NB4 (cell line): ENCODE measurements at regions not wholly inside any gene's neighbourhood (a gene's known extent, or its start where the extent isn't known, plus 50 kb on each side); places are given as distances from the start of the nearest gene placed in this dataset.
A peak's percentile ranks its signal among the peaks of the same experiment; 100 is the strongest.

Experiments used
- DNase-seq: peaks from one replicate; pipeline ENCODE4 v3.0.0; 2010; ENCODE audit warnings: low read depth
- H3K4me3 ChIP-seq: one replicate; pipeline ENCODE4 v1.5.1; 2011; ENCODE audit warnings: mild to moderate bottlenecking, low read depth, low read length, moderate library complexity
- MYC ChIP-seq: IDR thresholded peaks from 2 replicates; pipeline ENCODE4 v1.6.1; 2011; ENCODE audit warnings: low read depth, low read length
- POLR2A ChIP-seq: IDR thresholded peaks from 2 replicates; pipeline ENCODE4 v1.6.1; 2011; ENCODE audit warnings: mild to moderate bottlenecking; ENCODE audit not compliant: insufficient read length; ENCODE audit errors: extremely low read depth
- TF ChIP-seq, protein P1 (sequence below): IDR thresholded peaks from one replicate; pipeline ENCODE4 v1.5.1; 2012; ENCODE audit warnings: low read depth, low read length
- TF ChIP-seq, protein P2 (sequence below): IDR thresholded peaks from 2 replicates; pipeline ENCODE4 v1.6.1; 2011; ENCODE audit warnings: low read depth, low read length

DNA sequence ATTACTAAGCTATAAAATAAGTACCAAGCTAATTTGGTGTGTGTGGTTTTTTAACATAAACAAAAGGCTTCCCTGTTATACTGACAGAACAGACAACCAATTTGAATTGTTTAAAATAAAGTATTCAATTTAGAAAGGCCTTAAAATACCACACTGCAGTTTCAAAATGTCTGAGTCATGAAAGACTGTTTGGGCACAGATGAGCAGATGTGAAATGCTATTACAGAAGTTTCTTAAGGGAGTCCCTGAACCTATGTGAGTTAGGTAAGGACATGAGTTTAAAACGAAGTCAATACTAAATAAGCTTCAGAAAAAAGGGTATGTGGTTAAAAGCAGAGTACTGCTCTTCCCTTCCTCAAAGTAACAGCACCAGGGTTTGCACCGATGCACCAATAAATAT, 69.7 kb upstream of the SETMAR start:
- no peak overlapping the region for H3K4me3 ChIP-seq
- no peak for DNase-seq
- TF ChIP-seq, protein P1, sequence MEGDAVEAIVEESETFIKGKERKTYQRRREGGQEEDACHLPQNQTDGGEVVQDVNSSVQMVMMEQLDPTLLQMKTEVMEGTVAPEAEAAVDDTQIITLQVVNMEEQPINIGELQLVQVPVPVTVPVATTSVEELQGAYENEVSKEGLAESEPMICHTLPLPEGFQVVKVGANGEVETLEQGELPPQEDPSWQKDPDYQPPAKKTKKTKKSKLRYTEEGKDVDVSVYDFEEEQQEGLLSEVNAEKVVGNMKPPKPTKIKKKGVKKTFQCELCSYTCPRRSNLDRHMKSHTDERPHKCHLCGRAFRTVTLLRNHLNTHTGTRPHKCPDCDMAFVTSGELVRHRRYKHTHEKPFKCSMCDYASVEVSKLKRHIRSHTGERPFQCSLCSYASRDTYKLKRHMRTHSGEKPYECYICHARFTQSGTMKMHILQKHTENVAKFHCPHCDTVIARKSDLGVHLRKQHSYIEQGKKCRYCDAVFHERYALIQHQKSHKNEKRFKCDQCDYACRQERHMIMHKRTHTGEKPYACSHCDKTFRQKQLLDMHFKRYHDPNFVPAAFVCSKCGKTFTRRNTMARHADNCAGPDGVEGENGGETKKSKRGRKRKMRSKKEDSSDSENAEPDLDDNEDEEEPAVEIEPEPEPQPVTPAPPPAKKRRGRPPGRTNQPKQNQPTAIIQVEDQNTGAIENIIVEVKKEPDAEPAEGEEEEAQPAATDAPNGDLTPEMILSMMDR = no peak
- TF ChIP-seq POLR2A (no peak), MYC (no peak)
- TF ChIP-seq, protein P2, sequence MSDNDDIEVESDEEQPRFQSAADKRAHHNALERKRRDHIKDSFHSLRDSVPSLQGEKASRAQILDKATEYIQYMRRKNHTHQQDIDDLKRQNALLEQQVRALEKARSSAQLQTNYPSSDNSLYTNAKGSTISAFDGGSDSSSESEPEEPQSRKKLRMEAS = no peak

DNA sequence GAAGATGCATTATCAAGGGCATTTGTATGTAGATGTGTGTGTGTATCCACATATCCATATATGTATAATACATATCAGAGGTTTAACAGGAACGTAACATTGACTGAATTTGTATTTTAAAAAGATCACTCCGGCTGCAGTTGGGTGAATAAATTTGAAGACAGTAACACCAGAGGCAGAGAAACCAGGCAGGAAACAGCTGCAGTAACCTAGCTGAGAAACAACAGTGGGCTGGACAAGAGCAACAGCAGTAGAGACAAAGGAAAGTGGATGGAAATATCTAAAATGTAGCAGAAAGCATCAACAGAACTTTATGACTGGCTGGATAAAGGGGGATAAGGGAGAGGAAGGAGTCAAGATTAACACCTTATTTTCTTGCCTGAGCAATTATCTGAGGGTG, 68.3 kb upstream of the SETMAR start:
- DNase-seq = no peak
- TF ChIP-seq MYC = no peak
- TF ChIP-seq, protein P1 = no peak
- TF ChIP-seq, protein P2 = no peak
- no peak for TF ChIP-seq POLR2A
- no peak overlapping the region for H3K4me3 ChIP-seq

DNA sequence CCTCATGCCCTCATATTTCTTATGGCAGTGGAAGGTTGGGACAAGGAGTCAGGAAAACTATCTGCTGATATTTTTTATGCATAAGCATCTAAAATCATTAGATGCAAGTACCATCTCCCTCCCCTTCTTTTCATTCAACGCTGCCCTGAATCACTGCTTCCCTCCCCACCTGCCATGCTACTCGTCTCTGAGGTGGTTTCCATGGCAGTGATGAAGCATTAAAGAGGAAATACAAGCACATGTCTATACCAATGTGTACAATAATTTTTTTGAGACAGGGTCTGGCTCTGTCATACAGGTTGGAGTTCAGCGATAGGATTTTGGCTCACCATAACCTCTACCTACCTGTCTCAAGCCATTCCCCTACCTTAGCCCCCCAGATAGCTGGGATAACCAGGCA, 67.5 kb upstream of the SETMAR start:
- H3K4me3 ChIP-seq = no peak overlapping the region
- TF ChIP-seq, protein P1 = no peak
- TF ChIP-seq, protein P2 = no peak
- TF ChIP-seq MYC (no peak), POLR2A (no peak)
- DNase-seq = no peak

DNA sequence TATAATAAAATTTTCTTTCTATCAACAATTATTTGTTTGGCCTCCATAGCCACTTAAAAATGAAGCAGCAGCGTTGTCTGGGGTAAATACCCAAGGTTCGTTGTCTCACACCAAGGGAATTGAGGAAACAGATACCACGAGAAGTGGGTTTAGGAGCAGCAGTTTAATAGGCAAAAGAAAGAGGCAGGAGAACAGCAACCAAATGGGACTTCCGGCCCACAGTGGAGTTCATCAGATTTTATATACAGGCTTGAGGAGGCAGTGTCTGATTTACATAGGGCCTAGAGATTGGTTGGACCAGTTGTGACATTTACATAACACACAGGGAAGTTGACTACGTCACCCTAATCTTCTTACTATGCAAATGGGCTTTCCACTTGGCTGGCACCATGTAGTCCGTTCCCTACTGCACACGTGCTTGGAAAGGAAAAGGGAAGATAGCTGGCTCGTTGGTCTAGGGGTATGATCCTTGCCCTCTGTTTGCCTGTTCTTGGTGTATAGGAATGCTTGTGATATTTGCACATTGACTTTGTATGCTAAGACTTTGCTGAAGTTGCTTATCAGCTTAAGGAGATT, 61.5 kb upstream of the SETMAR start:
- TF ChIP-seq, protein P2 = no peak
- TF ChIP-seq, protein P1 = no peak
- TF ChIP-seq POLR2A (no peak), MYC (no peak)
- DNase-seq = peak; percentile 30
- H3K4me3 ChIP-seq = no peak overlapping the region

DNA sequence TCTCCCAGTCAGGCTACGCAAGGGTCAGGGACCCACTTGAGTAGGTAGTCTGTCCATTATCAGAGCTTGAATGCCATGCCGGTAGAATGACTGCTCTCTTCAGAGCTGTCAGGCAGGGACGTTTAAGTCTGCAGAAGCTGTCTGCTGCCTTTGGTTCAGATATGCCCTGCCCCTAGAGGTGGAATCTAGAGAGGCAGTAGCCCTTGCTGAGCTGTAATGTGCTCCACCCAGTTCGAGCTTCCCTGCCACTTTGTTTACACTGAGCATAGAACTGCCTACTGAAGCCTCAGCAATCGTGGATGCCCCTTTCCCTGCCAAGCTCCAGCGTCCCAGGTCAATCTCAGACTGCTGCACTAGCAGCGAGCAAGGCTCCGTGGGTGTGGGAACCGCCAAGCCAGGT, 57.5 kb upstream of the SETMAR start:
- no peak for DNase-seq
- H3K4me3 ChIP-seq = no peak overlapping the region
- TF ChIP-seq, protein P2 = no peak
- TF ChIP-seq, protein P1 = no peak
- no peak for TF ChIP-seq POLR2A
- TF ChIP-seq MYC = no peak

DNA sequence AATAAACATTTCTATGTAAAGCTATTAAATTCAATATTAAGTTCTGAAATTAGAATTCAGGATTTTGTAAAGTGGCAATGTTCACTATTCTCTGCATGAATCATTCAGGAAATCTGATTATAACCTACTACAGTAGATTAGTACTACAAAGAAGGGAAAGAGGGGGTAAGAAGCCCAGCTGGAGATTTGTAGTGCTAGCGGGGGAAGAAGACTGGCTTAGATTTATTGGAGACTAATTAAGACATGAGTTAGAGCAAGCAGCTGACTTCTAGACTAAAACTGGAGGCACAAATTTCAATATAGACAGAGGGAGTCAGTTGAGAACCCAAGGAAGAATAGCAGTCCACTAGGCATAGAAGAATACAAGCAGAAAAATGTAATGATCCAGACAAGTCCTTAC, 55.8 kb upstream of the SETMAR start:
- TF ChIP-seq MYC (no peak), POLR2A (no peak)
- TF ChIP-seq, protein P2 = no peak
- TF ChIP-seq, protein P1 = no peak
- H3K4me3 ChIP-seq = no peak overlapping the region
- DNase-seq = no peak
